IMR-90 (cell line): ENCODE measurements at regions not wholly inside any gene's neighbourhood (a gene's known extent, or its start where the extent isn't known, plus 50 kb on each side); places are given as distances from the start of the nearest gene placed in this dataset.

Experiments used
- BHLHE40 ChIP-seq: fragments of 150-350 bp; IDR thresholded peaks from 2 replicates; pipeline ENCODE4 v1.6.1; 2016; ENCODE audit warnings: mild to moderate bottlenecking, low read depth, low read length
- CTCF ChIP-seq: conservative IDR thresholded peaks from 2 replicates; pipeline ENCODE4 v1.5.1; 2012; ENCODE audit warnings: mild to moderate bottlenecking, low read depth, low read length, improper control_type of control experiment
- FOS ChIP-seq: fragments of 150-350 bp; IDR thresholded peaks from 2 replicates; pipeline ENCODE4 v1.6.1; 2016; ENCODE audit warnings: low read depth, low read length
- MAZ ChIP-seq: IDR thresholded peaks from 2 replicates; pipeline ENCODE4 v1.6.1; 2012; ENCODE audit warnings: low read depth, mild to moderate bottlenecking, low read length, improper control_type of control experiment, moderate library complexity, borderline replicate concordance
- POLR2A ChIP-seq: IDR thresholded peaks from 2 replicates; pipeline ENCODE4 v1.6.1; 2012; ENCODE audit warnings: mild to moderate bottlenecking, low read depth, low read length
- RAD21 ChIP-seq: IDR thresholded peaks from 2 replicates; pipeline ENCODE4 v1.6.1; 2012; ENCODE audit warnings: low read length, improper control_type of control experiment
- SMC3 ChIP-seq: fragments of 150-350 bp; IDR thresholded peaks from 2 replicates; pipeline ENCODE4 v1.6.1; 2016; ENCODE audit warnings: low read depth, mild to moderate bottlenecking, antibody characterized with exemption, low read length, moderate library complexity
- USF2 ChIP-seq: fragments of 150-350 bp; IDR thresholded peaks from 2 replicates; pipeline ENCODE4 v1.6.1; 2017; ENCODE audit warnings: mild to moderate bottlenecking, antibody characterized with exemption, low read length, low read depth

GRCh38 chr2:161100211-161100895, 59.9 kb upstream of the TANK start:
- TF ChIP-seq POLR2A = no peak
- no peak for TF ChIP-seq CTCF
- no peak for TF ChIP-seq RAD21
- TF ChIP-seq USF2 = no peak
- TF ChIP-seq MAZ = no peak
- no peak for TF ChIP-seq FOS
- TF ChIP-seq SMC3 = no peak
- TF ChIP-seq BHLHE40 = no peak
